NCI-H526 (cell line): ENCODE measurements at regions not wholly inside any gene's neighbourhood (a gene's known extent, or its start where the extent isn't known, plus 50 kb on each side); places are given as distances from the start of the nearest gene placed in this dataset.

Experiments used
- DNase-seq, 2 experiments: peaks; one replicate each; lab custom pipeline; 2025; lab: John Stamatoyannopoulos, UW

GRCh38 chr15:46646490-46646889 is 1011.7 kb downstream of the SQOR start:
- no peak for DNase-seq

DNA sequence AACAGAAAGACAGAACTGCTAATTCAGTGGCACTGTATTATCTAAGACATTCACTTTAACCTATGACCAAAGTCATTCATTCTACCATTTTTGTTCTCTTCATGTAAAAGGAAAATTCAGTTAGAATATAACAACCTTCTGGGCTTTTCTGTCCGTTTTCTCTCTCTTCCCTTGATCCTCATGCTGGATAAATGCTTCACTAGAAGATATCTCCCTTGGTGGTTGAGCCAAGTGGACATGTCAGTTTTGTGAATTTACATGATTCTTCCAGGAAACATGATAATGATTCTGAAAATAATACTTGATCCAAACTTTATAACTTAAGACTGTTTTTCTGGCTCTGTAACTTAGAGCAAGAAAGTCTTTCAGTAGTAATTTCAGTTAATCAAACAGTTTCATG is 1012.2 kb downstream of the SQOR start:
- DNase-seq: no peak

- no peak for DNase-seq
Measured at GRCh38 chr15:46652266-46652665, 1017.4 kb downstream of the SQOR start.

- DNase-seq: no peak
Measured at GRCh38 chr15:46654993-46655392, 1020.2 kb downstream of the SQOR start.

DNA sequence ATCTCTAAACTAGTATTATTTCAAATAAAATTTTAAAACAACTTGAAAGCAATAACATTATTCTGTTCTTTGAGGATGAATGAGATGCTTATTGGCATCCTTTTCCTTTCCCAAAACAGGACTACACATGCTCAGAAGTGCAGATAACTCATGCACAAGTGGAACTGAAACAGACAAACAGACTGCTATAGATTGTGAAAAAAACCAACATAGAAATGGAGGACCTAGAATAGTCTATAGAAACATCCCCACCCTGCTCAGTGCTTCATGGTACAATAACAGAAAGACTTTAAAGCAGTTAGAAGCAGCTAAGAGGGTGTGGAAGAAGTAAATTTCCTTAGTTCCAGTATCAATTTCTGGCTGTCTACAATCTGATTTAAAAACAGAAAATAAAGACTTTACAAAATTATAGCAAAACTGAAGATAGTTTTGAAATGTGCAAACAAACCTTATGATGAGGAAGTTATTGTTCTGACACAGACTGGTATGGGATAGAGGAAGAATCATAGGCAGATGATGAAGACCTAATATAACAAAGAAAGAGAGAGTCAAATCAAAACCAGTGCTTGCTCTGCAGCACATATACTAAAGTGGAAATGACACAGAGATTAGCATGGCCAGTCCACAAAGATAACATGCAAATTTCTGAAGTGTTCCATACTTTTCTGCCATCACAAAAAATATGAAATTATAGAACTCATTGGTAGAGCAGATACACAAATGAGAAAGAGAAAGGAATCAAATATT is 1025.4 kb downstream of the SQOR start:
- no peak for DNase-seq

DNA sequence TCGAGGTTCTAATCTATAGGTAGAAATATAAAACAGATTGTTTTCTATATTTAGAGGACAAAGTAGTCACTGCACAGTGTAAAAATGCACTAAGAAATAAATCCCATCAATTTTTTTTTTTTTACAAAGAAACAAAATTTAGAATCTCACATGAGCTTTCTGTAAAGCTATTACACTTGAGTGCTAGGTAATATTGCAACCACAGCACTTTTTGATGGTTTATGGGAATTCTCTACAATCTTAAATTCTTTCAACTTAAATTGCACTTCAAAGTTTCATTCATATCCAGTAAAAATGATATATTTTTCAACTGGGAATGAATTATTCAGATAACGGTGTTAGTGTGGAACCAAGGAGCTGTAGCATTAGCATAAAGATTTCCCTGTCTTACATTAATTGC is 1035.4 kb downstream of the SQOR start:
- DNase-seq: no peak

DNA sequence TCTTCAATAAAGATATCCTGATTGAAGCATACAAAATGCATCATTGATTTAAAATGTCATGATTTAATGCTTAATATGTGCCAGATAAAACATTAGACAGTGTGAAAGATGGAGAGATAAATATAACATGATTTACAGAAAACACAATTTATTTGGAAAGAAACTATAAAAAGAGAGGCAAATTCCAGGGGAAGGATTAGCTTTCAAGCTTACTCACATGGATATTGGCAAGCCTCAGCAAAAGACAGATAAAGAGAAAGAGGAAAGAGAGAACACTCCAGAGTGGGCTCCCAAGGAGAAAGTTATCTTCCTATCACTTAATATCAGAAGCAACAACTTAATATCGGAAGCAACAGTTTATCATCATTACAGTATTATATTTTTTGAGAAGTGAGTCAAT is 1036.5 kb downstream of the SQOR start:
- DNase-seq: no peak

DNA sequence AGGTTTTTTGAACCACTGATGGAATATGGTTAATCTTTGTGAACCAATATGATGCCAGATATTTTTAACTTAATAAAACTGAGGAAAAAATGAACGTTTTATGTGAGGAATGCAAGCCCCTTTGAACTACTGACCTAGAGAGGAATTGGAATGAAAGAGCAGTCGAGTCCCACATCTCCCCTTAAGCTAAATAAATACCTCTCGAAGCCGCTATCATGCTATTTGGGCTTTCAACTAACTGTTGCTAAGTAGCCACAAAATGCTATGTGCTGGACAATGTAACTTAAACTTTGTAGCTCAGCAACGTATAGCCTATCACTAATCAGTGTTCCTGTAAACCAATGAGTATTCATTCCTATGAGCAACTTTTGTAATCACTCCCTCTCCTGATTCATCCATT is 1037.2 kb downstream of the SQOR start:
- no peak for DNase-seq

GRCh38 chr15:46676233-46677206 is 1040.8 kb upstream of the SEMA6D start:
- no peak for DNase-seq

DNA sequence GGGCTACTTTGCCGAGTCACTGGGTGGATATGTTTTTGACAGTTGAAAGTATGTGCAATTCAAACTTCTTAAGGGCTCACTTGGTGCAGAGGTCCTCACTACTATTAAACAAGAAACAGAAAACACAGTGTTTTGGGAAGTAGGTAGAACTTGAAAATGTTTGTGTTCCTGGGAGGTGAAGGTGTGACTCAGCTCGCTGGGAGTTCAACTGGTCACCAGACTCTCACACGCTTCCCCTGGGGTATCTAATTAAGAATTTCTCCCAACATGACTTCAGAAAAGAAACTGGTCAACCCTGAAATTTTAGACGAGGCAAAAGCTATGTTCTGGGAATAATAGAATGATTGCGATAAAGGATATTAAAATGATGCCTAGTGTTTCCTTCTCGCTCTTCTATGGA is 1039.8 kb upstream of the SEMA6D start:
- DNase-seq: no peak

- no peak for DNase-seq
Measured at GRCh38 chr15:46681901-46682300, 1035.4 kb upstream of the SEMA6D start.

DNA sequence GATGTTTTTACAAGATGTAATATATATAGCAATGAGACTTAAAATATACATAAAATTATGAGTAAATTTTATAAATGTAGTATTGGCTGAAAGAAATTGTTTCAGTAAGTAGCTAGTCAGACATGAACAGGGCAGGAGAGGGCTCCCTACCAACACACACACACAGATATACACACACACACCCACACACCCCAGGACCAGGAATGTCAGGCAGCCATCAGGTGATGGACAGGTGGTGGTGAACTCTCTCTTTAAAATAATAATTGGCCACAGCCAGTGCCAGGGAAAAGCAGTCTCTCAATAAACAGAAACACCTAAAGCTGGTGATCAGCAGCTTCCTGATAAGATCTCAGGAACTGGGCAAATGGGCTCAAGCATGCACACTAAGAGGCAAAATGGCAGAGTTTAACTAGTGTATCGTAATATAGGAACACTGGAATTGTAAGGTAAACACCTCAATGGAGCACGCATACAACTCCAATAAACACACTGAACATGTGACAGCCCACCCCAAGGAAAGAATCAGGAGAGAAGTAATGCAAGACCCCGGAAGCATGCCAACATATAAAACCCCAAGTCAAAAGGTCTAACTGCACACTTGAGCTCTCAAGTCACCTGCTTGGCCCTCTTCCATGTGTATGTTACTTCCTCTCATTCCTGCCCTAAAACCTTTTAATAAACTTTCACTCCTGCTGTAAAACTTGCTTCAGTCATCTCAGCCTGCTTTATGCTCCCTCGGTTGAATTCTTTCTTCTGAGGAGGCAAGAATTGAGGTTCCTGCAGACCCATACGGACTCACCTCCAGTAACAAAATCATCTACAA is 1034.1 kb upstream of the SEMA6D start:
- no peak for DNase-seq

GRCh38 chr15:46685096-46685495 is 1032.2 kb upstream of the SEMA6D start:
- DNase-seq: no peak

DNA sequence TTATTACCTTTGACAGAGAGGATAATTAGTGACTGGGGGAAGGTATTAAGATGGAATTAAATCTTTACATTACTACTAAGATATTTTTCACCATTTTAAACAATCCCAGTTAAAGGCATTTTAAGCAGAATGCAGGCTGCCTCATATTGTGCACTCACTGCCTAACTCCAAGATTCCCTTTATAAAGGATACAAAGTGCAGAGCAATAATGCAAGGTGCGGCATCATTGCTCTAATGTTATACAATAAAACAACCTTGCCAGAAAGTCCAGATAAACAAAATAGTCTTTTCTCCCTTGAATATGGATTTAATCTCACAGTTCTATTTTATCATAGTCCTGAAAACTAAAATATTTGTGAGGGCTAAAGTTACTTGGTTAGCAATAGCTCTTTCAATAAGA is 1031.6 kb upstream of the SEMA6D start:
- no peak for DNase-seq

GRCh38 chr15:46696281-46696680 is 1021.0 kb upstream of the SEMA6D start:
- no peak for DNase-seq

DNA sequence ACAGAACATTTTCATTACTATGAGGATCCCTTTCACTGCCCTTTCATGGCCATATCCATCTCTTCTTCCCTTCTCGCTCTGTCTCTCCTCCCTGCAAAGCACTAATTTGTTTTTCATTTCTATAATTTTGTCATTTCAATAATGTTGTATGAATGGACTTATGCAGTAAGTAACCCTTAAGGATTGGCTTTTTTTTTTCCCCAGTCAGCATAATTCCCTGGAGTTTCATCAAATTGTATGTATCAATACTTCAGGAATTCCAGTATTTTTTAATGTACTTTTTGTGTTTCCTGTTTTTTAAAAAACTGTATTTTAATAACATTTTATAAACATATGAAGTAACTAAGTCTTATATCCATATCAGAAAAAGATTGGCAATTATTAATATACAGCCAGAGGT is 1016.0 kb upstream of the SEMA6D start:
- DNase-seq: no peak

DNA sequence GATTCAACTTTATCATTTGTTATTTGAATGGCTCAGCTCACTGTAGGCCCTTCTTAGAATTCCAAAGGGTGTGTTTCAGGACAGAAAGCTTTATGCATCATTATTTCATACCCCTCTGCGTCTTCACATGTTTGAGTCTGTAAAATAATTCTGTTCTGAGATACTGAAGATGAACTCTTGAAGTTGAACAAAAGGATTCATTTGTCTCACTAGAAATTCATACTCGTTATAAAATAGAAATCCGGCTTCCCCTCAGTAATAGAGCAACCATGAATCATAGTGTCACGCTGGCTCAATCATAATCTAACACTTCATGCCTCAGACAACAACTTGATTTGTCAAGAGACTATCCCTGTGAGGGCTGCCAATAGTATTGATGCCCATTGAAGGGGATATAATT is 1015.4 kb upstream of the SEMA6D start:
- DNase-seq: no peak

DNA sequence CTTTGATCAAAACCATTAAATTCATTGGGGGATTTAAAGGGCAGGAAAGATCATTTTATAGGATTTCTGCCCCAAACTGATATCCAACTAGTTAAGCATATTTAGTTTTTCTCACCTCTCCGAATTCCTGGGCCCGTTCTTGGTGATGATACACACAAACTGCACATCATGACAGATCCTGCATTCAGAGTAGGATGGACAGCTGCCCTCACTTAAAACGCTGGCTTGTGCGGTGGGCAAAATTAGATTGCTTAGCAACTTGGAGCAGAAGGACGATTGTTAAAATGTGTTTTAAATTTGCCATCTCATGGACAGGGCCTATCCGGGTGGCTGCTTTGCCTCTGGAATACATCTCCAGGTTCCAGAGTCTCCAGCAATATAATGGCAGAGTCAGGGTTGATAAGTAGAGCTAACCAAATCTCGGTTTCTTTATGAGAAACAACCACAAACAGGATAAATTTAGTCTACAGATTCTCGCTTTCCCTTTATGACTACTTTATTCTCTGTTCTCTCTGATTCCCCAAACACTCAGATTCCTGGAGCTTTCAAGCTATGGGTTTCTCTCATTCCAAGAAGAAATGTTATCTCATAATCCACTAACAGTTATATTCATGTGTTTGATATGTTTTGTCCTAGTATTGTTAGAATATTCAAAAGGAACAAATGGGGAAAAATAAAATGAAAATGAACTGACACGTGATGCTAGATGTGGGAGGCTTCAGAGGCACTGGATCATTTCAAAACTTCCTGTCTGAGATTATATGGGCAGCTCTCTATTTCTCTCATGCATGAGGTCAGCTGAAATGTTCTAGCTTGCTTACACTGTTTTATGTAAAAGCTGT is 1014.1 kb upstream of the SEMA6D start:
- no peak for DNase-seq

- DNase-seq: no peak
Measured at GRCh38 chr15:46703871-46704637, 1013.3 kb upstream of the SEMA6D start.

DNA sequence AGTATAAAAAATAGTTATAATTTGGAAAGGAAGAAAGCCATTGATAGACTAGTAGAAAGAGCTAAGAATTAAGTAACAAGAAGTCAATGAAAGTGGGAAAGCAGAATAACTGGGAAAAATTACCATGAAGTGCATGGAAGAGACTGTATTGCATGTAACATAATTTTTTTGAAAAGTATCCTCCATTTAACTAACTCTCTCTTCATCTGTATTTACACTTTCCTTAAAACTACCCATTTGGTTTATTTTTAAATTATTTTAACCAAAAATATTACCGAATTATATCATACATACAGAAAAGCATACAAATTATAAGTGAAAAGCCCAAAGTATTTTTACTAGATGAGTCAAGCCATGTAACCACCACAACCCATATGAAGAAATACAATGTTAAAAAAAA is 1009.9 kb upstream of the SEMA6D start:
- DNase-seq: no peak

GRCh38 chr15:46708226-46708625 is 1009.1 kb upstream of the SEMA6D start:
- no peak for DNase-seq
